Right atrium auricular region (tissue), 2 donors: ENCODE measurements at regions not wholly inside any gene's neighbourhood (a gene's known extent, or its start where the extent isn't known, plus 50 kb on each side); places are given as distances from the start of the nearest gene placed in this dataset.

Experiments
- DNase-seq: peaks from one replicate; pipeline ENCODE4 v3.0.0-alpha.2; 2019; ENCODE audit warnings: low spot score
- H3K27ac ChIP-seq, 2 donors: fragments of 200-600 bp; sonication (generic); 1 replicate in 1 of 2; 2 replicates in 1 of 2; pipeline ENCODE4 v1.5.1; 2016 to 2019
- H3K27me3 ChIP-seq, 2 donors: fragments of 200-600 bp; sonication (generic); one replicate each; pipeline versions ENCODE4 v1.5.1 to v1.6.0; 2017 to 2019
- H3K36me3 ChIP-seq: fragments of 200-600 bp; sonication (generic); one replicate; pipeline ENCODE4 v1.5.1; 2016
- H3K4me1 ChIP-seq, 2 donors: fragments of 200-600 bp; sonication (generic); one replicate each; pipeline versions ENCODE4 v1.5.1 to v1.6.0; 2017 to 2019
- H3K4me3 ChIP-seq, 2 donors: fragments of 200-600 bp; sonication (generic); 1 replicate in 1 of 2; 2 replicates in 1 of 2; pipeline ENCODE4 v1.5.1; 2017 to 2019; ENCODE audit warnings: mild to moderate bottlenecking in 1 of 2, moderate library complexity in 1 of 2
- H3K9me3 ChIP-seq, 2 donors: fragments of 200-600 bp; sonication (generic); one replicate each; pipeline ENCODE4 v1.5.1; 2019
- TF ChIP-seq, protein P1 (sequence below), 2 donors: fragments of 200-600 bp; sonication (generic); IDR thresholded peaks; one replicate each; pipeline ENCODE4 v1.5.1; 2019; ENCODE audit warnings: antibody characterized with exemption in 2 of 2

DNA sequence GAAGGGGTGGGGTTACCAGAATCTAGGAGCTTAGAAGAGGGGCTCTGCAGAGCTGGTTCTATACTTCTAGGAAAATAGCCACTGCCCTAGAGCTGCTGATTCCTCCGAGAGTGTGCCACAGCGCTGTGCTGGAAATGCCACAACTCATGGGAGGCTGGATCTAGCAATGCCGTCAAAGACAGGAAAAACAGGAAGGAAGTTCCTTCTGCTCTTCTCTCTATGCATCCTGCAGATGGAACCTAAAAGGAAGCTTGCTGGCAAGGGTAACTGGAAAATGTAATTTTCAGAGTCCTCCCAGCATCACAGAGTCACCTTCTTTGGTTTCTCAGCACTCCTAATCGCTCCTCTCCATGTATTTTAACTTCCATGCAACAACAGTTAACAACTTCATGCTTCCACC lies 121.2 kb upstream of the TLL1 start:
- Histone ChIP-seq H3K4me3 (no peak overlapping the region), H3K27me3 (no peaks in the 10 kb centered on the region), H3K36me3 (no peaks in the 10 kb centered on the region), H3K9me3 (no peaks in the 10 kb centered on the region), H3K27ac (no peak overlapping the region), H3K4me1 (no peaks in the 10 kb centered on the region)
- TF ChIP-seq, protein P1, sequence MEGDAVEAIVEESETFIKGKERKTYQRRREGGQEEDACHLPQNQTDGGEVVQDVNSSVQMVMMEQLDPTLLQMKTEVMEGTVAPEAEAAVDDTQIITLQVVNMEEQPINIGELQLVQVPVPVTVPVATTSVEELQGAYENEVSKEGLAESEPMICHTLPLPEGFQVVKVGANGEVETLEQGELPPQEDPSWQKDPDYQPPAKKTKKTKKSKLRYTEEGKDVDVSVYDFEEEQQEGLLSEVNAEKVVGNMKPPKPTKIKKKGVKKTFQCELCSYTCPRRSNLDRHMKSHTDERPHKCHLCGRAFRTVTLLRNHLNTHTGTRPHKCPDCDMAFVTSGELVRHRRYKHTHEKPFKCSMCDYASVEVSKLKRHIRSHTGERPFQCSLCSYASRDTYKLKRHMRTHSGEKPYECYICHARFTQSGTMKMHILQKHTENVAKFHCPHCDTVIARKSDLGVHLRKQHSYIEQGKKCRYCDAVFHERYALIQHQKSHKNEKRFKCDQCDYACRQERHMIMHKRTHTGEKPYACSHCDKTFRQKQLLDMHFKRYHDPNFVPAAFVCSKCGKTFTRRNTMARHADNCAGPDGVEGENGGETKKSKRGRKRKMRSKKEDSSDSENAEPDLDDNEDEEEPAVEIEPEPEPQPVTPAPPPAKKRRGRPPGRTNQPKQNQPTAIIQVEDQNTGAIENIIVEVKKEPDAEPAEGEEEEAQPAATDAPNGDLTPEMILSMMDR (IDR thresholded peaks at IDR 0.05): no peak
- DNase-seq: no peak

DNA sequence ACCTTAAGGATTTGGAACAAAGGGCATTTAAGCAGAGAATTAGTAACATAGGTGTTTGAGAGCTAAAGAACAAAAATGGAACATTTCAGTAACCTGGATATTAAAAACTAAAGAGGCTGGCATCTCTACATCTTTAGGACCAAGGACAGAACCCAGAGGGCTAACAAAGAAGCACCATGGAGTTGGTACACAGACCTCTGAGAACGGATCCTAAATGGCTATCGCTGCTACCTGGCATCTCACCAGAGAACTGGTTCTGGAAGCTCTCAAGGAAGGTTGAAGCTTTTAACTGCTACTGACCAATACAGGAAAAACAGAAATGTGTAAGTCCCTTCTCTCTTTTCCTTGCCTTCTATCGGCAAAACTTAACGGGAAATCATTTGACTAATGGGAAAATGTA lies 118.4 kb upstream of the TLL1 start:
- Histone ChIP-seq H3K4me3 (no peak overlapping the region), H3K27ac (no peak overlapping the region), H3K27me3 (no peaks in the 10 kb centered on the region), H3K9me3 (no peaks in the 10 kb centered on the region), H3K36me3 (no peaks in the 10 kb centered on the region), H3K4me1 (no peaks in the 10 kb centered on the region)
- DNase-seq: no peak
- TF ChIP-seq, protein P1 (IDR thresholded peaks at IDR 0.05): no peak

DNA sequence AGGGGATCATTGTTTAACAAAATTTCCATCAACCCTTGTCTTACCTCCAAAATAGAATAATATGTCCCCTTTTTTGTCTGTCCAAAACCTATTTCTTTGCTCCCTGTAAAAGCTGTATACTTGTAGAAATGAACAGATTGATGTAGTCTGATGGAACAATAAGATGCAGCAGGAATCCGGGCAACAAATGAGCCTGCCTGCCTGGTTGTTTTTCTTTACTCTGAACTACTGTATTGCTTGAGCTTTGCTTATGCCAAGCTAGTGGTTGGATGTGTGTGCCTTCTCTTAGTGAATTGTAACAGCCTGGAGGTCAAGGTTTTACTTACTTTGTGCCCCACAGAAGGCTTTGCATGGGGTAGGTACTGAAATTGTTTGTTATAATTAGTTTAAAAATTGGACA lies 116.2 kb upstream of the TLL1 start:
- Histone ChIP-seq H3K9me3 (no peaks in the 10 kb centered on the region), H3K27ac (no peak overlapping the region), H3K4me3 (no peak overlapping the region), H3K36me3 (no peaks in the 10 kb centered on the region), H3K27me3 (no peaks in the 10 kb centered on the region), H3K4me1 (no peaks in the 10 kb centered on the region)
- no peak for DNase-seq
- TF ChIP-seq, protein P1 (IDR thresholded peaks at IDR 0.05): no peak

DNA sequence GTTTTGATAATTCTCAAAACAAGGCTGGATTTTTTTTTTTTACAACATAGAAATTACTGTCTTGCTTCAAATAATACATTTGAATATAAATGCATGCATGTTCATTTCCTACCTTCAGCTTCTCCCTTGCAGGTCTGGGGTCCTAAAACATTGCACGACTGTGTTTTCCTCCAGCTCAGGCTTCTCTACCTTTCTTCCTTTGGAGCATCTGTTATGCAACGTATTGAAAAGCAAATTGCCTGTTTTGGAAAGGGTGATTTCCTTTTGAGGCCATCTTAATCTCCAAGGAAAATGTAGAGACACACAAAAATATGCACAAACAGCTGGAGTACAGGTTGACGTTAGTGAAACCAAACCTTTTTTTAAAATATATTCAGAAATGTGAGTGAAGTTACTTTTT lies 115.6 kb upstream of the TLL1 start:
- H3K9me3 ChIP-seq: no peaks in the 10 kb centered on the region
- no peaks in the 10 kb centered on the region for H3K4me1 ChIP-seq
- no peaks in the 10 kb centered on the region for H3K36me3 ChIP-seq
- no peak overlapping the region for H3K4me3 ChIP-seq
- H3K27ac ChIP-seq: no peak overlapping the region
- TF ChIP-seq, protein P1 (IDR thresholded peaks at IDR 0.05): no peak
- no peak for DNase-seq
- H3K27me3 ChIP-seq: no peaks in the 10 kb centered on the region

DNA sequence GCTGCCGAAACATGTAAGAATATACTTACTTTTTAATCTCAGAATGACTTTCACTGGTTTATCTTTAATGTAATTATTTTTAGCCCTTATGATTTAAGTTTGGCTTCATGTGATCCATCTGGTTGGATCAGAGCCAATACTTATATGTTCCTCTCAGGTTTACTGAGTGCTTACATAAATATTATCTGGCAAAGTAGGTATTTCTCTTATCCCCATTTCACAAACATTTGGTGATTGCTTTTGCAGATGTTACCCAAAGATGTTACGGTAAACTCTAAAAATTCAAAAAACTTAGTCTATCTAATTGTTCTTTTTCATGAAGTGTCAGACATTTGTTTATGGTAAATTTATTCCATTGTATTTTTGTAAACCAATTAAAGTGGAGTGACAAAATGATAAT lies 115.0 kb upstream of the TLL1 start:
- no peaks in the 10 kb centered on the region for H3K27me3 ChIP-seq
- no peaks in the 10 kb centered on the region for H3K36me3 ChIP-seq
- no peaks in the 10 kb centered on the region for H3K4me1 ChIP-seq
- no peak overlapping the region for H3K4me3 ChIP-seq
- TF ChIP-seq, protein P1 (IDR thresholded peaks at IDR 0.05): no peak
- no peak for DNase-seq
- H3K9me3 ChIP-seq: no peaks in the 10 kb centered on the region
- no peak overlapping the region for H3K27ac ChIP-seq

DNA sequence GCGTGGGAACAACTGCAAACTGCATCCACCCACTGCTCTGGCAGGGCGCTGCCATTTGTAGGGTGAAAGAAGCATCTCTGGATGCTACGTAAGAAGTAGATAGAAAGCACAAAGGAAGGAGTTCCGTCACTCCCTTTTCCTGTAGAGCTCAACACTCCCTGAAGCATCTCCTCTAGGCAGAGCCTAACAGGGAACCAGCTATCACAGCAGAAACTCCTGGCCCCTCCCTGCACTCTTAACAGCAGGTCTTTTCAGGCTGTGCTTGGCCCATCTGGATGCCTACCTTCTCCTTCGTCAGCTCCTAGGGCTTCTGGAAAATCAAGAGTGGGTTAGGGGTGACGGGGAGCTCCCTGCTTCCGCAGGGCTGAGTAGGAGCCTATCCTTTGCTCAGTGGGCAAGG lies 112.9 kb upstream of the TLL1 start:
- no peak overlapping the region for H3K4me3 ChIP-seq
- no peaks in the 10 kb centered on the region for H3K27me3 ChIP-seq
- H3K9me3 ChIP-seq: no peaks in the 10 kb centered on the region
- no peaks in the 10 kb centered on the region for H3K36me3 ChIP-seq
- DNase-seq: no peak
- H3K4me1 ChIP-seq: peaks cover 0 to 9% of the 10 kb centered on the region in 2 donors
- TF ChIP-seq, protein P1 (IDR thresholded peaks at IDR 0.05): no peak
- no peak overlapping the region for H3K27ac ChIP-seq
